NT2/D1 (cell line): ENCODE measurements at regions not wholly inside any gene's neighbourhood (a gene's known extent, or its start where the extent isn't known, plus 50 kb on each side); places are given as distances from the start of the nearest gene placed in this dataset.

ENCODE experiments used
- SUZ12 ChIP-seq: IDR thresholded peaks from 2 replicates; pipeline ENCODE4 v1.6.1; 2011; ENCODE audit not compliant: insufficient read length, insufficient read depth; ENCODE audit errors: extremely low read depth
- YY1 ChIP-seq: IDR thresholded peaks from 2 replicates; pipeline ENCODE4 v1.6.1; 2011; ENCODE audit not compliant: insufficient read length, insufficient read depth
- ZNF274 ChIP-seq: IDR thresholded peaks from 2 replicates; pipeline ENCODE4 v1.6.1; 2011; ENCODE audit warnings: mild to moderate bottlenecking, low read depth, low read length

- TF ChIP-seq YY1 = no peak
- TF ChIP-seq ZNF274 = no peak
- TF ChIP-seq SUZ12 = no peak
Measured at GRCh38 chr6:15755526-15755925, 92.7 kb upstream of the DTNBP1 start.
